ENCODE measurements at regions not wholly inside any gene's neighbourhood (a gene's known extent, or its start where the extent isn't known, plus 50 kb on each side); places are given as distances from the start of the nearest gene placed in this dataset.

DNA sequence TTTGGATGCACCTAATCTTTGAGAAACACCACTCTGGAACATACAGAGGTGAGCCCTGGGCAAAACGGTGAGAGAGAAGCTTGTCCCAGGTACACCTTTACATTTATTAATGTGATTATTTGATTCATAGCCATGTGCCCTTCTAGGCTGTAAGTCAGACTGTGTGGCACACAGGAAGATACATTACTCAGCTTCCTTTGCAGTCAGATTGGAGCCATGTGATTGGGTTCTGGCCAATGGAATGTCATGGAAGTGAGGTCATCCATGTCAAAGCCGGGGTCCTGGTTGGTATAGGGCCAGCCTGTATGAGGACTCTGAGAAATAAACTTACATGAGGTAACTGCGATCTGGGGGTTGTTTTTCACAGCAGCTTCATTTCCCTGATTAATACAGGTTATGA is 106.8 kb upstream of the CD180 start:
- DNase-seq (no peak), ATAC-seq (replicated peaks in 1 of 2) (no peak)
- Mint-ChIP-seq H3K36me3 (ENCODE audit: insufficient read depth in 2 of 2) (no peaks in the 10 kb centered on the region), H3K4me1 (ENCODE audit: low read depth) (peaks cover 27% of the 10 kb centered on the region), H3K27ac (no peak overlapping the region), H3K9me3 (no peaks in the 10 kb centered on the region), H3K4me3 (no peak overlapping the region), H3K27me3 (ENCODE audit: low read depth) (peaks cover 17% of the 10 kb centered on the region)

- Mint-ChIP-seq H3K27me3 (ENCODE audit: low read depth) (peaks cover 17% of the 10 kb centered on the region), H3K4me1 (ENCODE audit: low read depth) (peaks cover 13% of the 10 kb centered on the region), H3K4me3 (no peak overlapping the region), H3K36me3 (ENCODE audit: insufficient read depth in 2 of 2) (no peaks in the 10 kb centered on the region), H3K9me3 (no peaks in the 10 kb centered on the region), H3K27ac (no peak overlapping the region)
- ATAC-seq (replicated peaks in 1 of 2) (no peak), DNase-seq (no peak)
Observed at GRCh38 chr5:67301285-67301903, 104.8 kb upstream of the CD180 start.

GRCh38 chr5:67300326-67300725 is 103.7 kb upstream of the CD180 start:
- Mint-ChIP-seq H3K4me3 (no peak overlapping the region), H3K27me3 (ENCODE audit: low read depth) (peaks cover 17% of the 10 kb centered on the region), H3K4me1 (ENCODE audit: low read depth) (peaks cover 3% of the 10 kb centered on the region), H3K9me3 (no peaks in the 10 kb centered on the region), H3K27ac (no peak overlapping the region), H3K36me3 (ENCODE audit: insufficient read depth in 2 of 2) (no peaks in the 10 kb centered on the region)
- DNase-seq = no peak
- ATAC-seq (replicated peaks in 1 of 2) = no peak

DNA sequence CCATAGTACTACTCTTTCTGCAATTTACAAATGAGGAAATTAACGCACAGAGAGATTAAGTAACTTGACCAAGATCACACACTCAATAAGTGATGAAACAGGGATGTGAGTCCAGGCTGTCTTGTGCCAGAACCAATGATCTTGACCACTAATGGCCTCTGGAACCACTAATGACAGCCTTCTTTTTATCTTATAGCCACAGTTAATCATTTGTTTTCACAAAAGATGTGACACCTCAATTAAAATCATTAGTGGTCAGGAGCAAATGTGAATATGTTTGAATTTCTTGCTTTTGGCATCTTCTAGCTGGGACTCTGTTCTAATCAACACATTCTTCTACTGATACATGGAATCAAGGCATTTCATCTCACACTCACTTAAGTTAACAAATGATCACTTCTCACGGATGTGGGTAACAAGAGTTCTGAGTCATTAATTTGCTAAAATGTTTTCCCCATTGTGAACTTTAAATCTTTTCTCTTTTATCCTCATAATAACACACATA is 102.7 kb upstream of the CD180 start:
- Mint-ChIP-seq H3K36me3 (ENCODE audit: insufficient read depth in 2 of 2) (no peaks in the 10 kb centered on the region), H3K27me3 (ENCODE audit: low read depth) (peaks cover 17% of the 10 kb centered on the region), H3K27ac (no peak overlapping the region), H3K4me1 (ENCODE audit: low read depth) (no peaks in the 10 kb centered on the region), H3K9me3 (no peaks in the 10 kb centered on the region), H3K4me3 (no peak overlapping the region)
- DNase-seq = no peak
- ATAC-seq (replicated peaks in 1 of 2) = no peak

- ATAC-seq (replicated peaks in 1 of 2) = no peak
- Mint-ChIP-seq H3K4me1 (ENCODE audit: low read depth) (no peaks in the 10 kb centered on the region), H3K9me3 (no peaks in the 10 kb centered on the region), H3K27me3 (ENCODE audit: low read depth) (peaks cover 17% of the 10 kb centered on the region), H3K27ac (no peak overlapping the region), H3K36me3 (ENCODE audit: insufficient read depth in 2 of 2) (no peaks in the 10 kb centered on the region), H3K4me3 (no peak overlapping the region)
- no peak for DNase-seq
Observed at GRCh38 chr5:67297802-67298532, 101.4 kb upstream of the CD180 start.

GRCh38 chr5:67297376-67297775 is 100.8 kb upstream of the CD180 start:
- H3K4me3 Mint-ChIP-seq = no peak overlapping the region
- no peaks in the 10 kb centered on the region for H3K36me3 Mint-ChIP-seq (ENCODE audit: insufficient read depth in 2 of 2)
- no peaks in the 10 kb centered on the region for H3K9me3 Mint-ChIP-seq
- H3K4me1 Mint-ChIP-seq (ENCODE audit: low read depth) = no peaks in the 10 kb centered on the region
- H3K27ac Mint-ChIP-seq = no peak overlapping the region
- ATAC-seq (replicated peaks in 1 of 2) (no peak), DNase-seq (no peak)
- peaks cover 17% of the 10 kb centered on the region for H3K27me3 Mint-ChIP-seq (ENCODE audit: low read depth)

- DNase-seq (no peak), ATAC-seq (replicated peaks in 1 of 2) (no peak)
- Mint-ChIP-seq H3K36me3 (ENCODE audit: insufficient read depth in 2 of 2) (no peaks in the 10 kb centered on the region), H3K9me3 (no peaks in the 10 kb centered on the region), H3K27me3 (ENCODE audit: low read depth) (peaks cover 1% of the 10 kb centered on the region), H3K4me1 (ENCODE audit: low read depth) (no peaks in the 10 kb centered on the region), H3K27ac (no peak overlapping the region), H3K4me3 (no peak overlapping the region)
Observed at GRCh38 chr5:67294266-67294938, 97.8 kb upstream of the CD180 start.

DNA sequence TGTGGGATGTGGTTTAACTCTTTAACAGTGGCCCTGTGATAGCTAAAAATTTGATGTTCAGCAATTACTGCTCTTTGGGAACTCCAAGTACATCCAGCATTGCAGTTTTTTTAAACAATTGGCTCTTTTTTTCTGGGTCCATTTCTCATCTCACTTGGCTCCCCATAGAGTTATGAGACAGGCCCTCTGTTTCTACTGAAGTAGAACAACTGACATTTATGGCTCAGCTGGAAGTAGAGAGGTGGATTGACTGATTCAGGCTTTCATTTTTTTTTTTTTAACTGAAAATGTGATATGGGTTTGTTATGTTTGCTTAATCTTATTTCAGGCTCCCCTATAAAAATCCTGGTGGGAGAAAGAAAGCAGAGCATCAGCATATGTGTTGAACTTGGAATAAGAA is 96.6 kb upstream of the CD180 start:
- Mint-ChIP-seq H3K36me3 (ENCODE audit: insufficient read depth in 2 of 2) (no peaks in the 10 kb centered on the region), H3K4me1 (ENCODE audit: low read depth) (no peaks in the 10 kb centered on the region), H3K4me3 (no peak overlapping the region), H3K27ac (no peak overlapping the region), H3K9me3 (no peaks in the 10 kb centered on the region), H3K27me3 (ENCODE audit: low read depth) (no peaks in the 10 kb centered on the region)
- DNase-seq (no peak), ATAC-seq (replicated peaks in 1 of 2) (no peak)

GRCh38 chr5:67292201-67292940 is 95.8 kb upstream of the CD180 start:
- Mint-ChIP-seq H3K9me3 (no peaks in the 10 kb centered on the region), H3K27ac (no peak overlapping the region), H3K4me3 (no peak overlapping the region), H3K36me3 (ENCODE audit: insufficient read depth in 2 of 2) (no peaks in the 10 kb centered on the region), H3K27me3 (ENCODE audit: low read depth) (no peaks in the 10 kb centered on the region), H3K4me1 (ENCODE audit: low read depth) (no peaks in the 10 kb centered on the region)
- no peak for DNase-seq
- ATAC-seq (replicated peaks in 1 of 2) = no peak

- H3K27ac Mint-ChIP-seq = no peak overlapping the region
- no peak overlapping the region for H3K4me3 Mint-ChIP-seq
- no peaks in the 10 kb centered on the region for H3K36me3 Mint-ChIP-seq (ENCODE audit: insufficient read depth in 2 of 2)
- no peaks in the 10 kb centered on the region for H3K27me3 Mint-ChIP-seq (ENCODE audit: low read depth)
- no peaks in the 10 kb centered on the region for H3K9me3 Mint-ChIP-seq
- DNase-seq (no peak), ATAC-seq (replicated peaks in 1 of 2) (no peak)
- H3K4me1 Mint-ChIP-seq (ENCODE audit: low read depth) = no peaks in the 10 kb centered on the region
Observed at GRCh38 chr5:67291671-67292070, 95.1 kb upstream of the CD180 start.

GRCh38 chr5:67291066-67291465 is 94.5 kb upstream of the CD180 start:
- ATAC-seq (replicated peaks in 1 of 2) (no peak), DNase-seq (no peak)
- Mint-ChIP-seq H3K4me1 (ENCODE audit: low read depth) (no peaks in the 10 kb centered on the region), H3K27ac (no peak overlapping the region), H3K27me3 (ENCODE audit: low read depth) (no peaks in the 10 kb centered on the region), H3K9me3 (no peaks in the 10 kb centered on the region), H3K36me3 (ENCODE audit: insufficient read depth in 2 of 2) (no peaks in the 10 kb centered on the region), H3K4me3 (no peak overlapping the region)

DNA sequence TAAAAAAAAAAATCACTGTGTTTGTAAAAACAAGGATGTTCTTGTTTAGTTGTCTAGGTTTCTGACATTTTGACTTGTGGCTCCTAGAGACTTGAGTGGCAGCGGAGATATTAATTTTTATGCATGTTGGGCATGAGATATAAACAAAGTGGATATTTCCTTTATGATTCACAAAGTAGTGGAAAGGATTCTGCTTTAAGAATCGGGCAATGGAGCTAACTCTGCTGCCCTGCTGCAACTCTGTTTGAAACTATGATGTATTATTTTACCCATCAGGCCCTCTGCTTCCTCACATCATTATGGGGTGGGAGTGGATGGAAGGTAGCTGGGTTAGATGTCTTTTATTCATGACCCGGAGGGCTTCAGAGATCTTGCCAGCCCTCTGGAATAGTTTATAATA is 94.1 kb upstream of the CD180 start:
- Mint-ChIP-seq H3K27me3 (ENCODE audit: low read depth) (no peaks in the 10 kb centered on the region), H3K4me3 (no peak overlapping the region), H3K9me3 (no peaks in the 10 kb centered on the region), H3K4me1 (ENCODE audit: low read depth) (no peaks in the 10 kb centered on the region), H3K27ac (no peak overlapping the region), H3K36me3 (ENCODE audit: insufficient read depth in 2 of 2) (no peaks in the 10 kb centered on the region)
- no peak for ATAC-seq (replicated peaks in 1 of 2)
- DNase-seq = no peak

Measured in activated T-cell treated with anti-CD3 and anti-CD28 coated beads, Interleukin-2, amount 50 U/mL, for 72 hours (primary cell).